GM10266 (cell line): ENCODE measurements at regions not wholly inside any gene's neighbourhood (a gene's known extent, or its start where the extent isn't known, plus 50 kb on each side); places are given as distances from the start of the nearest gene placed in this dataset.

Experiments used
- DNase-seq: peaks from one replicate; pipeline ENCODE4 v3.0.0; 2012; ENCODE audit errors: extremely low spot score
- TF ChIP-seq, protein P1 (sequence below): IDR thresholded peaks from 2 replicates; pipeline ENCODE4 v1.5.1; 2012; ENCODE audit warnings: mild to moderate bottlenecking, low read depth; ENCODE audit not compliant: control insufficient read depth, insufficient read depth; ENCODE audit errors: missing control alignments

DNA sequence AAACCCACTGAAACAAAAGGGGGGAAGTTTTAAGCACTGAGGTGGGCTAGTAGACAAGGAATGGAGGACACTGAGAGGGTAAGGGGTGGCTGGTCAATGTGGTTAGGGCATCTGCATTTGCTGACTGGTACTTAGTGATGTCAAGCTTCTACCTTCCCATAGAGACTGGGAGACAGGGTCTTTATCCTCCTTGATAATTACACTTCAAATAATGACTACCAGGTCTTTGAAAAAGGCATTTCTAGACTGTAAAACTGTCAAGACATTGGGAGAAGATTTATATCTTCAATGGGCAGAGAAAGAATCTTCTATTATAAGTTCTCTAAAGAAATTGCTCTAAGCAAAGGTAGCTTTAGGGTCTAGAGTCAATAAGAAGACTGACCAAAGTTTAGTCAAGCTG lies 1490.8 kb upstream of the PCDH20 start:
- no peak for DNase-seq
- TF ChIP-seq, protein P1, sequence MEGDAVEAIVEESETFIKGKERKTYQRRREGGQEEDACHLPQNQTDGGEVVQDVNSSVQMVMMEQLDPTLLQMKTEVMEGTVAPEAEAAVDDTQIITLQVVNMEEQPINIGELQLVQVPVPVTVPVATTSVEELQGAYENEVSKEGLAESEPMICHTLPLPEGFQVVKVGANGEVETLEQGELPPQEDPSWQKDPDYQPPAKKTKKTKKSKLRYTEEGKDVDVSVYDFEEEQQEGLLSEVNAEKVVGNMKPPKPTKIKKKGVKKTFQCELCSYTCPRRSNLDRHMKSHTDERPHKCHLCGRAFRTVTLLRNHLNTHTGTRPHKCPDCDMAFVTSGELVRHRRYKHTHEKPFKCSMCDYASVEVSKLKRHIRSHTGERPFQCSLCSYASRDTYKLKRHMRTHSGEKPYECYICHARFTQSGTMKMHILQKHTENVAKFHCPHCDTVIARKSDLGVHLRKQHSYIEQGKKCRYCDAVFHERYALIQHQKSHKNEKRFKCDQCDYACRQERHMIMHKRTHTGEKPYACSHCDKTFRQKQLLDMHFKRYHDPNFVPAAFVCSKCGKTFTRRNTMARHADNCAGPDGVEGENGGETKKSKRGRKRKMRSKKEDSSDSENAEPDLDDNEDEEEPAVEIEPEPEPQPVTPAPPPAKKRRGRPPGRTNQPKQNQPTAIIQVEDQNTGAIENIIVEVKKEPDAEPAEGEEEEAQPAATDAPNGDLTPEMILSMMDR: no peak

DNA sequence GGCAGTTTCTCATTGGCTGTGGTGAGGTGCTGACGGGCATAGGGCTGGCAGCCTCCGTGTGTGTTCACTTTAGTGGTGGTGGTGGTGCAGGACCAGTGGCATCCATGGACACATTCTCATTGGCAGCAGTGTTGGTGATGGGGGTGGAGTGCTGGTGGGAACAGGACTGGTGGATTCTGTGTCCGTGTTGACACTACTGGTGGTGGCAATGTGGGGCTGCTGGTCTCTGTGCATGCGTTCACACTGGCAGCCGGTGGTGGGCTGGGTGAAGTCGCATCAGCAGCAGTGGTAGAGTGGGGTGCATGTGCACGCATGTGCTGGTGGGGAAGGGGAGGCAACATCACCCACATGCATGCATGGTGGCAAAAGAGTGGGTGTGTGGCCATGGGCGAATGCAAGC lies 1471.4 kb upstream of the PCDH20 start:
- DNase-seq: no peak
- TF ChIP-seq, protein P1: no peak

DNA sequence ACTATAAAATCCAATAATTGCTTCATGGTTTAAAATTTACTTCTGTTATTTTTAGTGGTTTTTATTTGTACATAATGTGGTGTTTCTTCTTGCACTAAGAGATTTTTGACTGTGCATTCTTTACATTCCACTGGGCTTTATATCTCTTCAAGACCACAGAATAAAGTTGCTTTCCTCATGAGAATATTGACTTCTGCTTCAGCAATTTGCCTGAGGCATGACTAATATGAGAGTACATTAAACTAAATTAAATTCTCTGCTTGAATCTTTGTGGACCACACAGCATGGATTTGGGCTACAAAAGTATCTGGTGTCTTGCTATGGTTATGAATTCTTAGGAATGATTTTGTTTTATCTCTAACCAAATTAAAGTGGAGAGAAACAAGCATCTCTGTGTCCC lies 1463.4 kb upstream of the PCDH20 start:
- TF ChIP-seq, protein P1: no peak
- DNase-seq: no peak

DNA sequence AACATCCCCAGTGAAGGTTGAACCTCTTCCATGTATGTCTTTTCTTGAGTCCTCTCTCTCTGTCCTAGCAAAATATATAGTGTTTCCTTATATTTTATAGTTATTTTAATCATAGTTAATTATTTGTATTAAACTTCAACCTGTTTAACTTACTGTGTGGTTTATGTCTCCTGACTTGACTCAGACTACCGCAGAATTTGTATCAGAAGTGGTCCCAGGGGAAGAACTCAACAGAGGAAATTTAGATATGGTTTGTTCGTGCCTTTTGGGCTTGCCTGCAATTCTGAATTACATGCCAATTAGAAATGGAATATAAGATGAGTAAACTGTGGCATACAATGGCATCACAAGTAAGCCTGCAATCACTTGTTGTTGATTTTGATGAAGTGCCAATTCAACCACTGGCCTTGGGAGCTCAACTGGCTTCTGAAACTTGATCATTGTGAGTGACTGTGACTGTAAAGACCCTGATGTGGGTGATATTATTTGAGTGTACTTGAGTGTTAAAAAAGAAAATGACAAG lies 1459.5 kb upstream of the PCDH20 start:
- DNase-seq: no peak
- TF ChIP-seq, protein P1: no peak

DNA sequence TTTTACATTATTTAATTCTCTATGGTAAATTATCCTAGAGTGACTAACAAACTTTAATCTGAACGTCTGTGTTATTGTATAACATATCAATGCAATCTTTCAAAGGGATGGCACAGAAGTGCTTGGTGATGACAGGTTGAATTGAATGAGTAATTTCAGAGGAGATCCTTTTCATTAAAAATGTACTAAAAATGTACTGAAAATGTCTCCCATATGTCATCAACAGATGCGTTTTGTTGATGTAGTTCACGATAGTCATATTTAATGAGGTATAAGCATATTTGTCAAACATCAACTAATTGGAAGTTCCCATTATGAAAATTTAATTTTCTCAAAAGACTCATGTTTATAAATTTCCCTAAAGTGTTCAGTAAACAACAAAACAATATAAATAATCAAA lies 1434.7 kb upstream of the PCDH20 start:
- no peak for DNase-seq
- TF ChIP-seq, protein P1: no peak

DNA sequence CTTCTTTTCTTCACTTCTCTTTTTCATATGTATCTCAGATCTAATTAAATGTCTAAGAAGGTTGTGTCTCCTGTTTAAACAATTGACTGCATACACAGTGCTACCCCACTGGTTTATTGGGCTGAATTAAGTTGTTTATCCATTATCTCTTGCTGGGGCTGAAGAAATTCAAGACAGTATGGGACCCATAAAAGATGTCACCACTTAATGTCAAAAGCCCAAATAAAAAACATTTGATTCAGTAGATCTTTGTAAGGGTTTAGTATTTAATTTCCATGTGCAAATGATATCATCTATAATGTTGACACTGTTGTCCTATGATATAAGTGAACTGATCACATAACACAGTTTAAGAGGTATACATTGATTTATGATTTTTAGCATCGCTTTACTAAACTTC lies 1431.9 kb upstream of the PCDH20 start:
- TF ChIP-seq, protein P1: no peak
- DNase-seq: no peak

DNA sequence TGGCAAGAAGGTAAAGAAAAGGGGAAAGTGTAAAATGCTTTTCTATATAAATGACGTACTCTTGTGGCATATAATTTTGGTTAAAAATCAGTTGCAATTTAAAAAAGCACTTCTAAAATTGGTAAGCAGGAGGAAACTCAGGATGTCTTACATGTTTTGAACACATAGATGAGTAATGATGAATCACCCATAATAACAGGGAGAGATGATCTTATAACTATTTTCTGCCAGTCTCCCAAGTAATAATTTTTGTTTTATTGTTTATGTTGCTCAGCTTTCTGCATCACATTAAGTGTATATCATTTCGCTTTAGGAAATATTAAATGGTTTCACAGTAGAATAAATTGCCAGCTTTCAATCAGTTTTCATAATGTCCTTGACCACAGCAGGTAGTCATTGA lies 1430.7 kb upstream of the PCDH20 start:
- DNase-seq: no peak
- TF ChIP-seq, protein P1: no peak
